Kidney tubule cell (primary cell): ENCODE measurements at regions not wholly inside any gene's neighbourhood (a gene's known extent, or its start where the extent isn't known, plus 50 kb on each side); places are given as distances from the start of the nearest gene placed in this dataset.

Experiments
- DNase-seq: peaks from one replicate; pipeline ENCODE4 v3.0.0-alpha.2; 2018; ENCODE audit warnings: low spot score

- DNase-seq: no peak
Observed at GRCh38 chr14:97524589-97525319, 727.6 kb downstream of the VRK1 start.

- DNase-seq: no peak
Observed at GRCh38 chr14:97527993-97528392, 730.8 kb downstream of the VRK1 start.

- no peak for DNase-seq
Observed at GRCh38 chr14:97532052-97532451, 734.9 kb downstream of the VRK1 start.

GRCh38 chr14:97536421-97536820 lies 739.2 kb downstream of the VRK1 start:
- no peak for DNase-seq

- no peak for DNase-seq
Observed at GRCh38 chr14:97538749-97539410, 741.7 kb downstream of the VRK1 start.

- no peak for DNase-seq
Observed at GRCh38 chr14:97539411-97539795, 742.2 kb downstream of the VRK1 start.

- peak; percentile 3 for DNase-seq
Observed at GRCh38 chr14:97539884-97540283, 742.7 kb downstream of the VRK1 start.

- no peak for DNase-seq
Observed at GRCh38 chr14:97543221-97543620, 746.0 kb downstream of the VRK1 start.

GRCh38 chr14:97543816-97544215 lies 746.6 kb downstream of the VRK1 start:
- DNase-seq: no peak

- no peak for DNase-seq
Observed at GRCh38 chr14:97544571-97544970, 747.4 kb downstream of the VRK1 start.

- DNase-seq: no peak
Observed at GRCh38 chr14:97546491-97547230, 749.5 kb downstream of the VRK1 start.

GRCh38 chr14:97550463-97550862 lies 753.3 kb downstream of the VRK1 start:
- DNase-seq: no peak

- DNase-seq: no peak
Observed at GRCh38 chr14:97554597-97554996, 757.4 kb downstream of the VRK1 start.

- DNase-seq: no peak
Observed at GRCh38 chr14:97564334-97564733, 767.2 kb downstream of the VRK1 start.

- no peak for DNase-seq
Observed at GRCh38 chr14:97571201-97571600, 774.0 kb downstream of the VRK1 start.

GRCh38 chr14:97571866-97572555 lies 774.8 kb downstream of the VRK1 start:
- DNase-seq: no peak

GRCh38 chr14:97572583-97573458 lies 775.6 kb downstream of the VRK1 start:
- no peak for DNase-seq

GRCh38 chr14:97575677-97576076 lies 778.5 kb downstream of the VRK1 start:
- DNase-seq: no peak

GRCh38 chr14:97578982-97579548 lies 781.9 kb downstream of the VRK1 start:
- no peak for DNase-seq

GRCh38 chr14:97581016-97581415 lies 783.8 kb downstream of the VRK1 start:
- no peak for DNase-seq

- DNase-seq: no peak
Observed at GRCh38 chr14:97582022-97582421, 784.8 kb downstream of the VRK1 start.
